IMR-90 (cell line): ENCODE measurements at regions not wholly inside any gene's neighbourhood (a gene's known extent, or its start where the extent isn't known, plus 50 kb on each side); places are given as distances from the start of the nearest gene placed in this dataset.

Experiments
- ATAC-seq: fragments of 200-7000 bp; cut with Tn5 transposase; 2 replicates; pipeline ENCODE4 v1.9.1; 2020; ENCODE audit warnings: low read depth, mild to moderate bottlenecking, moderate library complexity
- BruUV-seq: library from RNA; stranded (reverse); fragments of 400-500 nt; replicated peaks from 2 replicates; lab custom pipeline; 2021; lab: Mats Ljungman, UMichigan
- CTCF ChIA-PET: fragments of 300-600 bp; formaldehyde crosslinking; extraction: SDS; loops from one replicate; lab custom pipeline; 2021; ENCODE audit warnings: antibody characterized with exemption; lab: Yijun Ruan, JAX
- POLR2A ChIA-PET: fragments of 300-600 bp; sonication (Branson Sonifier 250); formaldehyde crosslinking; loops from one replicate; lab custom pipeline; 2022; ENCODE audit warnings: antibody characterized with exemption; ENCODE audit not compliant: unreplicated experiment; lab: Charles Lee
- DNase-seq: peaks from one replicate; pipeline ENCODE4 v3.0.0; 2013
- H2AFZ ChIP-seq: replicated peaks from 2 replicates; pipeline ENCODE3; 2013; ENCODE audit warnings: low read length, mild to moderate bottlenecking; ENCODE audit not compliant: poor library complexity
- H2AK5ac ChIP-seq: 2 replicates; pipeline ENCODE4 v1.6.1; 2013; ENCODE audit warnings: low read depth, low read length, inconsistent platforms
- H2AK9ac ChIP-seq: replicated peaks from 2 replicates; pipeline ENCODE3; 2013; ENCODE audit warnings: mild to moderate bottlenecking, low read depth, low read length, moderate library complexity; ENCODE audit not compliant: poor library complexity
- H2BK120ac ChIP-seq: 2 replicates; pipeline ENCODE4 v1.6.1; 2013; ENCODE audit warnings: low read depth, low read length, inconsistent platforms
- H2BK15ac ChIP-seq: 3 replicates; pipeline ENCODE4 v1.6.1; 2013; ENCODE audit warnings: low read depth, low read length, inconsistent platforms
- H2BK20ac ChIP-seq: 2 replicates; pipeline ENCODE4 v1.6.1; 2013; ENCODE audit warnings: low read depth, mild to moderate bottlenecking, inconsistent platforms, low read length, moderate library complexity
- H2BK5ac ChIP-seq: 2 replicates; pipeline ENCODE4 v1.6.1; 2013; ENCODE audit warnings: mild to moderate bottlenecking, low read depth, low read length, inconsistent platforms; ENCODE audit not compliant: poor library complexity, severe bottlenecking
- H3K14ac ChIP-seq: replicated peaks from 2 replicates; pipeline ENCODE4 v1.6.1; 2013; ENCODE audit warnings: low read depth, low read length, inconsistent platforms
- H3K18ac ChIP-seq: 2 replicates; pipeline ENCODE4 v1.6.1; 2013; ENCODE audit warnings: low read depth, low read length, control low read depth
- H3K23ac ChIP-seq: 2 replicates; pipeline ENCODE4 v1.6.1; 2013; ENCODE audit warnings: low read depth, low read length, inconsistent platforms
- H3K27ac ChIP-seq: 2 replicates; pipeline ENCODE4 v1.5.1; 2013; ENCODE audit warnings: mild to moderate bottlenecking, control low read depth, low read length; ENCODE audit not compliant: insufficient read depth
- H3K27me3 ChIP-seq: 2 replicates; pipeline ENCODE4 v1.6.1; 2013; ENCODE audit warnings: low read length; ENCODE audit not compliant: control insufficient read depth, insufficient read depth
- H3K36me3 ChIP-seq: 2 replicates; pipeline ENCODE4 v1.6.1; 2013; ENCODE audit warnings: low read length, mixed read lengths; ENCODE audit not compliant: control insufficient read depth, insufficient read depth
- H3K4ac ChIP-seq: 2 replicates; pipeline ENCODE4 v1.6.1; 2013; ENCODE audit warnings: low read depth, low read length, inconsistent platforms
- H3K4me1 ChIP-seq: 2 replicates; pipeline ENCODE4 v1.6.1; 2013; ENCODE audit warnings: low read length, mixed read lengths; ENCODE audit not compliant: control insufficient read depth, insufficient read depth
- H3K4me2 ChIP-seq: 2 replicates; pipeline ENCODE4 v1.6.1; 2013; ENCODE audit warnings: low read depth, mild to moderate bottlenecking, control low read depth, low read length, moderate library complexity
- H3K4me3 ChIP-seq: 2 replicates; pipeline ENCODE4 v1.5.1; 2013; ENCODE audit warnings: low read depth, mild to moderate bottlenecking, control low read depth, low read length, moderate library complexity; ENCODE audit not compliant: insufficient read depth
- H3K56ac ChIP-seq: 2 replicates; pipeline ENCODE4 v1.6.1; 2013; ENCODE audit warnings: low read length, inconsistent platforms; ENCODE audit not compliant: insufficient read depth; ENCODE audit errors: extremely low read depth
- H3K79me1 ChIP-seq, 2 experiments: 2 replicates each; pipeline ENCODE4 v1.6.1; 2013; ENCODE audit warnings: low read length in 2 of 2, inconsistent platforms in 1 of 2, low read depth in 1 of 2
- H3K9ac ChIP-seq: 2 replicates; pipeline ENCODE4 v1.6.1; 2013; ENCODE audit warnings: low read depth, low read length, control low read depth
- H3K9me1 ChIP-seq: 2 replicates; pipeline ENCODE4 v1.6.1; 2013; ENCODE audit warnings: low read length, inconsistent platforms; ENCODE audit not compliant: insufficient read depth
- H3K9me3 ChIP-seq: 2 replicates; pipeline ENCODE4 v1.6.1; 2013; ENCODE audit warnings: low read length; ENCODE audit not compliant: control insufficient read depth, insufficient read depth
- H4K20me1 ChIP-seq: 2 replicates; pipeline ENCODE4 v1.6.1; 2013; ENCODE audit warnings: low read length, inconsistent platforms; ENCODE audit not compliant: insufficient read depth
- H4K5ac ChIP-seq: 2 replicates; pipeline ENCODE4 v1.6.1; 2013; ENCODE audit warnings: mild to moderate bottlenecking, low read depth, low read length, control low read depth
- H4K8ac ChIP-seq, 2 experiments: 2 replicates each; pipeline ENCODE4 v1.6.1; 2013; ENCODE audit warnings: low read depth in 2 of 2, low read length in 2 of 2, control low read depth in 1 of 2, inconsistent platforms in 1 of 2
- H4K91ac ChIP-seq: 2 replicates; pipeline ENCODE4 v1.6.1; 2013; ENCODE audit warnings: low read depth, low read length, inconsistent platforms; ENCODE audit not compliant: insufficient read depth
- BHLHE40 ChIP-seq: fragments of 150-350 bp; IDR thresholded peaks from 2 replicates; pipeline ENCODE4 v1.6.1; 2016; ENCODE audit warnings: mild to moderate bottlenecking, low read depth, low read length
- CEBPB ChIP-seq: IDR thresholded peaks from 2 replicates; pipeline ENCODE4 v1.6.1; 2012; ENCODE audit warnings: low read depth, low read length, improper control_type of control experiment
- CHD1 ChIP-seq: IDR thresholded peaks from 2 replicates; pipeline ENCODE4 v1.6.1; 2012; ENCODE audit warnings: low read depth, low read length, improper control_type of control experiment
- MAFK ChIP-seq: IDR thresholded peaks from 2 replicates; pipeline ENCODE4 v1.6.1; 2012; ENCODE audit warnings: low read depth, low read length, improper control_type of control experiment
- MAZ ChIP-seq: IDR thresholded peaks from 2 replicates; pipeline ENCODE4 v1.6.1; 2012; ENCODE audit warnings: low read depth, mild to moderate bottlenecking, low read length, improper control_type of control experiment, moderate library complexity, borderline replicate concordance
- MXI1 ChIP-seq: IDR thresholded peaks from 2 replicates; pipeline ENCODE4 v1.6.1; 2012; ENCODE audit warnings: low read depth, mild to moderate bottlenecking, low read length, moderate library complexity, borderline replicate concordance
- NFE2L2 ChIP-seq: fragments of 150-350 bp; IDR thresholded peaks from 2 replicates; pipeline ENCODE4 v1.6.1; 2016; ENCODE audit warnings: low read depth, mild to moderate bottlenecking, low read length
- POLR2A ChIP-seq: IDR thresholded peaks from 2 replicates; pipeline ENCODE4 v1.6.1; 2012; ENCODE audit warnings: mild to moderate bottlenecking, low read depth, low read length
- RAD21 ChIP-seq: IDR thresholded peaks from 2 replicates; pipeline ENCODE4 v1.6.1; 2012; ENCODE audit warnings: low read length, improper control_type of control experiment
- RCOR1 ChIP-seq: IDR thresholded peaks from 2 replicates; pipeline ENCODE4 v1.6.1; 2012; ENCODE audit warnings: mild to moderate bottlenecking, low read length, improper control_type of control experiment; ENCODE audit not compliant: insufficient replicate concordance
- RFX5 ChIP-seq: IDR thresholded peaks from 2 replicates; pipeline ENCODE4 v1.8.0; 2012; ENCODE audit warnings: low read depth, mild to moderate bottlenecking, low read length, moderate library complexity
- SMC3 ChIP-seq: fragments of 150-350 bp; IDR thresholded peaks from 2 replicates; pipeline ENCODE4 v1.6.1; 2016; ENCODE audit warnings: low read depth, mild to moderate bottlenecking, antibody characterized with exemption, low read length, moderate library complexity
- WGBS, 2 experiments: methylation state at CpG; one replicate each; pipeline versions ENCODE4 v1.1.5 to v1.1.7; 2013; ENCODE audit warnings: missing lambda C conversion rate in 2 of 2; ENCODE audit not compliant: insufficient read length in 1 of 2; ENCODE audit errors: extremely low coverage in 2 of 2; 5-methylcytosine and 5-hydroxymethylcytosine counted together
- dilution Hi-C: fragments of 300-500 bp; cut with HindIII; formaldehyde crosslinking; loops from one replicate; pipeline ENCODE4 v1.14.3; 2018; ENCODE audit warnings: low sequenced_read_pairs; ENCODE audit not compliant: unreplicated experiment
- in situ Hi-C: fragments of 300-500 bp; cut with MboI; formaldehyde crosslinking; loops from 3 replicates; pipeline ENCODE4 v1.14.3; 2019; ENCODE audit warnings: low sequenced_read_pairs, inconsistent platforms, mixed read lengths
- intact Hi-C: fragments of 100-400 bp; cut with micrococcal nuclease; formaldehyde crosslinking; loops from 2 replicates; pipeline ENCODE4 v1.10.0; 2022
- TF ChIP-seq, protein P1 (sequence below): fragments of 150-350 bp; IDR thresholded peaks from 2 replicates; pipeline ENCODE4 v1.6.1; 2017; ENCODE audit warnings: mild to moderate bottlenecking, antibody characterized with exemption, low read length, low read depth
- TF ChIP-seq, protein P2 (sequence below): fragments of 150-350 bp; IDR thresholded peaks from 2 replicates; pipeline ENCODE4 v1.6.1; 2016; ENCODE audit warnings: low read depth, mild to moderate bottlenecking, low read length, moderate library complexity, borderline replicate concordance
- TF ChIP-seq, protein P3 (sequence below): conservative IDR thresholded peaks from 2 replicates; pipeline ENCODE4 v1.5.1; 2012; ENCODE audit warnings: mild to moderate bottlenecking, low read depth, low read length, improper control_type of control experiment

DNA sequence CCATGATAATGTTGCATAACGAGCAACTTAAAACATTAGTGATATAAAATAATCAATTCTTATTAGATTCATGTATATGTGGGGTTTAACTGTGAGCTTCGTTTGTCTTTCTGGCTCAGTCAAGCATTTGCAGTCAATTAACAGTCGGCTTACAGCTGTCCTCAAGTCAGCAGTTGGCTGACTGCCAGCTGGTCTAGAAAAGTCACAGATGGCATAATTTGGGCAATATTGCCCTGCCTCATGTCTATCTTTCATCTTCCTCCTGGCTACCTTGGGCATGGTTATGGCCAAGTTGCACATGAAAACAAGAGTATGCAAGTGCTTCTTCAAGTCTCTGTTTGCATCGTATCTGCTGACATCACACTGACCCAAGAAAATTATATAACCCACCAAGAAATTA lies 186.1 kb upstream of the ZWINT start:
- H4K8ac ChIP-seq, result no peak overlapping the region
- H3K27ac ChIP-seq, result no peak overlapping the region
- no peak overlapping the region for H3K56ac ChIP-seq
- no peaks in the 10 kb centered on the region for H4K20me1 ChIP-seq
- H2BK120ac ChIP-seq, result no peak overlapping the region
- ChIA-PET POLR2A (no interaction called here), CTCF (no interaction called here)
- H3K4me1 ChIP-seq, result no peaks in the 10 kb centered on the region
- no peak overlapping the region for H3K4me3 ChIP-seq
- no peak overlapping the region for H2BK20ac ChIP-seq
- H3K9ac ChIP-seq, result no peak overlapping the region
- no peaks in the 10 kb centered on the region for H3K27me3 ChIP-seq
- no peak overlapping the region for H3K4me2 ChIP-seq
- no peaks in the 10 kb centered on the region for H3K36me3 ChIP-seq
- intact Hi-C loops (no loop called here), in situ Hi-C loops (no loop called here), dilution Hi-C loops (no loop called here)
- no peaks in the 10 kb centered on the region for H3K9me3 ChIP-seq
- H3K79me1 ChIP-seq, result no peaks in the 10 kb centered on the region
- H2BK15ac ChIP-seq, result no peak overlapping the region
- DNase-seq (no peak), ATAC-seq (no peak)
- H3K23ac ChIP-seq, result no peak overlapping the region
- no peak overlapping the region for H4K91ac ChIP-seq
- TF ChIP-seq CHD1, result no peak
- TF ChIP-seq MXI1, result no peak
- no peak for TF ChIP-seq NFE2L2
- TF ChIP-seq, protein P1, sequence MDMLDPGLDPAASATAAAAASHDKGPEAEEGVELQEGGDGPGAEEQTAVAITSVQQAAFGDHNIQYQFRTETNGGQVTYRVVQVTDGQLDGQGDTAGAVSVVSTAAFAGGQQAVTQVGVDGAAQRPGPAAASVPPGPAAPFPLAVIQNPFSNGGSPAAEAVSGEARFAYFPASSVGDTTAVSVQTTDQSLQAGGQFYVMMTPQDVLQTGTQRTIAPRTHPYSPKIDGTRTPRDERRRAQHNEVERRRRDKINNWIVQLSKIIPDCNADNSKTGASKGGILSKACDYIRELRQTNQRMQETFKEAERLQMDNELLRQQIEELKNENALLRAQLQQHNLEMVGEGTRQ, result no peak
- TF ChIP-seq POLR2A, result no peak
- no peak for TF ChIP-seq CEBPB
- TF ChIP-seq RFX5, result no peak
- TF ChIP-seq SMC3, result no peak
- TF ChIP-seq RAD21, result no peak
- TF ChIP-seq MAFK, result no peak
- TF ChIP-seq, protein P2, sequence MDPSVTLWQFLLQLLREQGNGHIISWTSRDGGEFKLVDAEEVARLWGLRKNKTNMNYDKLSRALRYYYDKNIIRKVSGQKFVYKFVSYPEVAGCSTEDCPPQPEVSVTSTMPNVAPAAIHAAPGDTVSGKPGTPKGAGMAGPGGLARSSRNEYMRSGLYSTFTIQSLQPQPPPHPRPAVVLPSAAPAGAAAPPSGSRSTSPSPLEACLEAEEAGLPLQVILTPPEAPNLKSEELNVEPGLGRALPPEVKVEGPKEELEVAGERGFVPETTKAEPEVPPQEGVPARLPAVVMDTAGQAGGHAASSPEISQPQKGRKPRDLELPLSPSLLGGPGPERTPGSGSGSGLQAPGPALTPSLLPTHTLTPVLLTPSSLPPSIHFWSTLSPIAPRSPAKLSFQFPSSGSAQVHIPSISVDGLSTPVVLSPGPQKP, result no peak
- no peak for TF ChIP-seq RCOR1
- TF ChIP-seq, protein P3, sequence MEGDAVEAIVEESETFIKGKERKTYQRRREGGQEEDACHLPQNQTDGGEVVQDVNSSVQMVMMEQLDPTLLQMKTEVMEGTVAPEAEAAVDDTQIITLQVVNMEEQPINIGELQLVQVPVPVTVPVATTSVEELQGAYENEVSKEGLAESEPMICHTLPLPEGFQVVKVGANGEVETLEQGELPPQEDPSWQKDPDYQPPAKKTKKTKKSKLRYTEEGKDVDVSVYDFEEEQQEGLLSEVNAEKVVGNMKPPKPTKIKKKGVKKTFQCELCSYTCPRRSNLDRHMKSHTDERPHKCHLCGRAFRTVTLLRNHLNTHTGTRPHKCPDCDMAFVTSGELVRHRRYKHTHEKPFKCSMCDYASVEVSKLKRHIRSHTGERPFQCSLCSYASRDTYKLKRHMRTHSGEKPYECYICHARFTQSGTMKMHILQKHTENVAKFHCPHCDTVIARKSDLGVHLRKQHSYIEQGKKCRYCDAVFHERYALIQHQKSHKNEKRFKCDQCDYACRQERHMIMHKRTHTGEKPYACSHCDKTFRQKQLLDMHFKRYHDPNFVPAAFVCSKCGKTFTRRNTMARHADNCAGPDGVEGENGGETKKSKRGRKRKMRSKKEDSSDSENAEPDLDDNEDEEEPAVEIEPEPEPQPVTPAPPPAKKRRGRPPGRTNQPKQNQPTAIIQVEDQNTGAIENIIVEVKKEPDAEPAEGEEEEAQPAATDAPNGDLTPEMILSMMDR, result no peak
- no peak for TF ChIP-seq BHLHE40
- TF ChIP-seq MAZ, result no peak
- BruUV-seq, result no TSS peak
- no peak overlapping the region for H3K14ac ChIP-seq
- H3K4ac ChIP-seq, result no peak overlapping the region
- no CpG with 5 or more reads among the region's 4 CpGs for WGBS, 2 experiments
- no peak overlapping the region for H2AK9ac ChIP-seq
- no peak overlapping the region for H2AFZ ChIP-seq
- H3K9me1 ChIP-seq, result no peaks in the 10 kb centered on the region
- H2BK5ac ChIP-seq, result no peak overlapping the region
- H4K5ac ChIP-seq, result no peak overlapping the region
- H2AK5ac ChIP-seq, result no peak overlapping the region
- H3K18ac ChIP-seq, result no peak overlapping the region
